M059J (cell line): ENCODE measurements at regions not wholly inside any gene's neighbourhood (a gene's known extent, or its start where the extent isn't known, plus 50 kb on each side); places are given as distances from the start of the nearest gene placed in this dataset.
A peak's percentile ranks its signal among the peaks of the same experiment; 100 is the strongest.
"Not testable (repeated sequence)": the region's sequence is repeated elsewhere in the genome, so short reads cannot be mapped to it uniquely, and the experiment has no call there.

ENCODE experiments used
- DNase-seq: peaks from one replicate; pipeline ENCODE4 v3.0.0-alpha.2; 2012; ENCODE audit warnings: low read depth

DNA sequence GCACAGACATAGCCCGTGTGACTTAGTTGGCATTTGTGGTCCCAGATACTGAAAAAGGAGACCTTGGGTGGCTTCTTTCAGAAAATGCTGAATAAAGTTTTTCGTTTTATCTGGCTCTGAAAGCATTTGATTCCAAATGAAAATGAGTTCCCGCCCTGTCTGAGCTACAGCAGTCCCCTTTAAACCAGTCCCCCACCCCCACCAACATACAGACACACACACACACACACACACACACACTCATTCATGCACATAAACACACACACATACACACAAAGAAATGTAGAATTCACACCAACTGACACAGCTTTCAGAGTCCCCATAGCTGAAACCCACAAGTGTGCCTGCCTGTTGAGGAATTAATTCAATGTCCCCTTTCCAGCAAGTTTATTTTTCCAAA lies 97.0 kb upstream of the SMARCA2 start:
- DNase-seq = no peak

DNA sequence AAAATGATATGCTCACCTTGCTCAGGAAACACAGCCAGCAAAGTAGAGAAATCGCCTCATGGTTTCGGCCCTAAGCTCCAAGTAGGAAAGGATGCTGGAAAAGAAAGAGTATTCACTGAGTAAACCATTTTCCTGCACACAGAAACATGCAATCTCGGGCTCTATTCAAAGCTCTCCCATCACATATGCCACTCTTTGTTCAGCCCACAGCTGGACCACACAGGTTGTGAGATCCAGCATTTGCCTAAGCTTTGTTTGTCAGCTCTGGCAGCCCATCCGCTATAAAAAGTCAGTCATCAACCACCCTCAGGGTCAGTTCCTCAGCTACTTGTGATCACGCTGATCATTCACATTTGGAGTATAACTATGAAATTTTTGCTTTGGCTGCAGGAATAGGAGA lies 96.5 kb upstream of the SMARCA2 start:
- DNase-seq = no peak

DNA sequence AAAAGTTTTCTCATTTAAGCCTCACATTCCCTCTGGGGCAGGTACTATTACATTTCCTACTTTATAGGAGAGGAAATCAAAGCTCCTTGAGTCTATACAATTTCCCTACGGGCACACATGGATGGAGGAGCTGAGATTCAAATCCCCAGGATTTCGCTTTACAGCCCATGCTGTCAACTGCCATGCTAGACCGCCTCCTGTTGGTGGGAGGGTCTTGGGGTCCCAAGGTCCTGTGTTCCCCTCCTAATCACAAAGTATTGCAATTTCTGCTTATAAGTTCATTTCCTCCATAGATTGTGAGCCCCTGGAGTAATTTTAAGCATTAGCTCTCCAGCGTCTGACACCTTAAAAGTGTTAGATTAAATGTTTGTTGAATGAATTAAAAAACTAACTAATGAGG lies 95.9 kb upstream of the SMARCA2 start:
- no peak for DNase-seq

DNA sequence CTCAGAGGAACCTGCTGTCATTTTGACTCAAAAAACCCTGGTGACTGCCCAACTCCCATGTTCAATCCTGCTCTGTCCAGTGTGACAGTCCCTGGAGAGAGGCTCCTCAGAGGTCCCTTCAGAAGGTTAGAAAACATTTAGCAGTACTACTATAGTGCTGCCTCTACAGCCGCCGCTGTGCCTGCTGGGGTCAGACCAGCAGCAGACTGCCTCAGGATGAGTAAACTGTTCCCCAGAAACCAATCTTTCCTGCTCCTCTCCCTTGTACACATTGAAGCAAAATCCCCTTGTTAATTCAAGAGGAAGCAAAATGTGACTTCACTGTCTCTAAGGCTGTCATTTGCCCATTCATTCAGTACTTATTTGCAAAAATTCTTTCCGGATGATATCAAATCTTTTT lies 94.8 kb upstream of the SMARCA2 start:
- no peak for DNase-seq

DNA sequence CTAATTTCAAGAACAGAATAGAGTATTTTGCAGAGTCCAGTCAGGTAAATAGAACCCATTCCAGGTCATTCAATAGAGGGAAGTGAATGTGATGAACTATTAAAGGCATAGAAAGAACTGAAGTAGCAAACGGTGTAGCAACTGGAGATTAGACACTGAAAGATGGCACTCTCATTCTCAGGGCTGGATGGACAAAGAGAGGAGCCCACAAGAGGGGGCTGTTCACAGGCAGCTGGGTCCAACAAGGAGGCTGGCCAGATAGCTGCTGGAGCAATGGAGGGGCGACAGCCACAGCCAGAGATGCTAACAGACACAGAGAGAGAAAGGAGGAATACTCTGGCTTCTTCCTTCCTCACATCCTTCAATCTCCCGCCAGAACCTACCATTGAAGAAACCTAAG lies 93.1 kb upstream of the SMARCA2 start:
- no peak for DNase-seq

DNA sequence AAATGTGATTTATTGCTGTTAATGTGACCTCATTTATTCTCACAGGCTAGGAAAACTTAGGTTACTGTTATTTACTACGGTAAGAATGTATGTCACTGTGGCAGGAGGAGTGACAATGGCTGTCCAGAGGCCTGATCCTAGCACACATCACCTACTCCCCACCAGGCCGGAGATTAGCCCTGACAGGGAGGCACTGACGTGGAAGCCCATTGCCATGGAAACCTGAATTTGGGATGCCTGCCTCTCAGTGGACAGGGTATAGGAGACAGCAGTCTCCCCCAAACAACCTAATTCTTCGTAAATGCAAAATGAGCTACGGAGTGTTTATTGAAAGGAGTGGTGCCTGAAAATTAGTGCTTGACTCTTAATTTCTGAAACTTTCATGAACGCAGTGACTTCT lies 87.6 kb upstream of the SMARCA2 start:
- no peak for DNase-seq

DNA sequence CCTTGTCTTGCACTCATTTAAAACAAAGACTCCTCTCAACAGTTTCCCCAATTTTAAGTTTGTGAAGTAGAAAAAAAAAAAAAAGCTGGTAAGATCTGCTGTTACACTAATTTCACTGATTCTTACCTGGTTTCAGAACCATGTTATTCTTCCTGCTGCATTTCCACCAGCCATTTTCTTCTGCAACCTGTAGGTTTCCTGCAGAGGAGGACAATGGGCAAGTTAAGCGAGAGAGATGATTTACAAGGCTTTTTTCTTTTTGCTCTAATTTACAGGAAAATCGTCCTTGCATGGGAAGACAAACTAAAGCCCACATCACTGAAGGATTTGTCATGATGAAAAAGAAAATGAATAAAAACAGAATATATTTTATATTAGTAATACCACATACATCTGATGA lies 86.0 kb upstream of the SMARCA2 start:
- no peak for DNase-seq

DNA sequence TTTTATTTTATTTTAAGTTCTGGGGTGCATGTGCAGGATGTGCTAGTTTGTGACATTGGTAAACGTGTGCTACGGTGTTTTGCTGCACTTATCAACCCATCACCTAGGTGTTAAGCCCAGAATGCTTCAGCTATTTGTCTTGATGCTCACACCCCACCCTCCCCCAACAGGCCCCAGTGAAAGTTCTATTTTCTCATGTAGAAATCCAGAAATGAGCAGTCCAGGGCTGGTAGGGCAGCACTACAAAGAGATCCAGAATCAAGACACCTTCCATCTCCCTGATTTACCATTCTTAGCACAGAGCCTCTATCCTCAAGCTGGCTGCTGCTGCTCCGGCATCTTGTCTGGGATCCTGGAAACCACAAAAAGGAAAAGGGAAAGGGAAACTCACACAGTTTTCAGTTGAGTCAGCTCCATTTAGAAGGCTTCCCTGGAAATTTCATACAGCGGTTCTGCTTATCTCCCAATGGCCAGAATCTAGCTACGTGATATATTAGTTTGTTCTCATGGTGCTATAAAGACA lies 85.4 kb upstream of the SMARCA2 start:
- no peak for DNase-seq

DNA sequence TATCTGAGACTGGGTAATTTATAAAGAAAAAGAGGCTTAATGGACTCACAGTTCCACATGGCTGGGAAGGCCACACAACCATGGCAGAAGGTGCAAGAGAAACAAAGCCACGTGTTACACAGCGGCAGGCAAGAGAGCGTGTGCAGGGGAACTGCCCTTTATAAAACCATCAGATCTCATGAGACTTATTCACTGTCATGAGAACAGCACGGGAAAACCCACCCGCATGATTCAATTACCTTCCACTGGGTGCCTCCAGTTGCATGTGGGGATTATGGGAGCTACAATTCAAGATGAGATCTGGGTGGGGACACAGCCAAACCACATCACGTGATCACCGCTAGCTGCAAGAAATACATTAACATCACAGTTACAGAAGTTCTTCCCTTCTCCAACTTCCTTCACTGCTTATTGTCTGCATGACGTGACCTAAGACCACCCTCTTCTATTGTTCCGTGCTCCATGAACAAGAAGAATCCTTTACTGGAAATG lies 84.9 kb upstream of the SMARCA2 start:
- not testable (repeated sequence) for DNase-seq

DNA sequence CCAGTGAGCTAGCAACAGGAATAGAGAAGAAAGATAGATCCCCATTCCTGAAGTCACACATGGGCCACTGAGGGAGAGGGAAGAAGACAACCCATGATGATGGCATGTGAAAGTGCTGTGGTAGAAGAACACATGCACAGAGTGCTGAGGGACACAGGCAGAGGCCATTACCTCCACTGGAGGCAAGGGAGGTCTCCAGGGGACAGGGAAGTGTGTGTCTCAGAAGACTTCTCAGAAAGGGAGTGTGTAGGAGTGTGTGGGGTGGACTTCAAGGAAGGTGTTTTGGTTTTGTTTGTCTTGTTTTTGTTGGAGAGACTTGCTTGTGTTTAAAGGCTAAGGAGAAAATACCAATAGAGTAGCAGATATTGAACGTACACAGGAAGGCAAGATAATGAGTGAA lies 77.0 kb upstream of the SMARCA2 start:
- no peak for DNase-seq

DNA sequence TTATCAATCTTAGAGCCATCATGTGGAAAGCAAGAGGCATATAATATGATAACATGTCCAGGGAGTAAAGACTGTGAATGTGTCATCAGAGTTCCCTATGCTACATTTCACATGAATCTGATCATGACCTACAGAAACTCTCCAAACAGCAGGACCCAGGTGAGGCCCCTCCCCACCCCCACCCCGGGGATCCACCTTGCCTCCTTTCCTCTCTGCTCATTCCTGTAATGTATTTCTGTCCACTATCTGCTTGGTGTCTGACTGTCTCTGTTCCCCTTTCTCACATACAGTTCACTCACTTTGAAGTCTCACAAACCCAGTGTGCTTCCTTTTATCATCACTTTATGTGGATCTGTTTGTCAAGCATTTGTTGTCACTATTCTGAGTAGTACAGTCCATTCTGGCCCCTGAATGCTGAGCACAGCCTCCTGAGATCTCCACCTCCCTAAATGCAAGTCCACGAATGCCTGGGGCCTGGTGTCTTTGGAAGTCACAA lies 76.4 kb upstream of the SMARCA2 start:
- no peak for DNase-seq

DNA sequence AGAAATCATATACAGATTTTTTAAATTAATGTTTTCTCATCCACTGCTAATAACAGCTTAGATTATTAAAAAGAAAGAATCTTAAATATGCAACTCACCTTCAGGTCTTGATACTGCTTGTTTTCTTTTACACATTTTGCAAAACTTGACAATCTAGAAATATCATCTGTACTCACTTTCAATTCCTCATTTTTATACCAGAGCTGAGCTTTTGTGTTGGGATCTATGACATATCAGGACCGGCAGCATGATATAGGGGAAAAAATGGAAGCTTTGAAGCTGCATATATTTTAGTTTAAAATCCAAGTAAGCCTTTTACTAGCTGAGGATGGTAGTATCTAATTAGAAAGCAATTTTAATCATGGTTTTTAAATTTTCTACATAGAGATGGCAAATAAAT lies 75.7 kb upstream of the SMARCA2 start:
- DNase-seq = no peak

DNA sequence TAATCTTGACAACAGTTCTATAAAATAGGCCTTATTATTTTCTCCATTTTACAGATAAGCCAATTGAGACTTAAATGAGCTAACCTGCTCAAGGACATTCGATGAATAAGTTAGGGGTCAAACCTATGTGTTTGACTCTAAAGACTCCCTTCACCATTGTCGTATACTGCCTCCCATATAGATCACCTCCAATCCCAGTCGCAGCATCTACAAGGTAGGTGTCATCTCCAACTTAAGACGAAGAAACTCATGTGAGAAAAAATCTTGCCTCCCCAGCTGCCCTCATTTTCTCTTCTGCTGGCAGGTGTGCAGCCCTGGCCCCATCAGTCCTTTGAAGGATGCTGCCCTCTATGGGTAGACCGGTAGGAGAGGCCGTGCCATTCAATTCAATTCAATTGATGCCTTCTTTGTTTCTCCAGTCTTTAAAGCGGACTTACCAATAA lies 75.2 kb upstream of the SMARCA2 start:
- DNase-seq = peak; percentile 24

DNA sequence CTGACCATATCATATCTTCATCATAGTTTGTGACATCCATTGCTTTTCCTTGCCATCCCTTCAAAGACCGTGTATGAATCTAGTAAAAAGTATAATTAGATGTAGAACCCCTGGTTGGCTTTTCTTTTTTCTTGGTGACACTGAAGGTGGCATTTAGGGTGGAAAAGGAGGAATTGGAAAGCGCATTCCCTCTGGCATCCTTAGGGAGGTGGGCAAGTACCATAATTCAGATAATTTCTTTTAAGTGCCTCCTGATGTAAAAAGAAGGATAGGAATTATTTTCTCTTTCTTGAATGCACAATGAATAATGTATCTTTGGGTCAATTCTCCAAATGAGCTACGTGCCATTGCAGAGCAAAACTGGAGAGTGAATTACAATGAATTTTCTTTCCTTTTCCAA lies 73.2 kb upstream of the SMARCA2 start:
- DNase-seq = no peak

DNA sequence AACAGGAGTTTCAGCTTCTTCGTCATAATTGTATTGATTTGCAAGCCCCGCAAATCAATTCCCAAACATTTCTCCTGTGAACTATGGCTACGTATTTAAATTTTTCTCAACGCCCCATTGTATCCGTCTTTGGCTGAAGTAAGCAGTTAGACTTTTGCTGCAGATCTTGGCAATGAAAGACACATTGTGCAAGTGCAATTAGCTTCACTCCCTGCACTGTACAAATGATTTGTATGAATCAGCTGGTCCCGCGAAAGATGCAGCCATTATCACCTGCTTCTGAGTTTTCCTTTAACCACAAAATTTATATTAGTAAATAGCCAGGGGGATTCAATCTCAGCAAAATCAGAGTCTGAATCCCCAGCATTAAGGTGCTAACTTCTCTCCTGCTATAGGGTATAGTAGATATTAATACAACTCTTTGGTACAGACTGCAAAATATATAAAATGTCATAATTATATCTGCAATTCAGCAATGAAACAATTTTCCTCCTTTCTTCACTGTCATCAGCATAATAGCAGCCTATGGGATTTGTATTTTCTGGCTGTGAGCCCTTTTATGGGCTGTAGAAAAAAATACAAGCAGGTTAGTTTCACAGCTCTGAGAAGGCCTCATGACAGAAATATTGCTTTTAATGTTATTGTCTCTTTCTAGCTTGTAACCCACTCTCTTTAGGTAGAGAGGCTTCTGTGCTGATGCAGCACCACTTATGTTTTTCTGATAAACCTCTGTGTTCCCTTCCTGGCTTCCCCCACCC lies 68.4 kb upstream of the SMARCA2 start:
- no peak for DNase-seq

DNA sequence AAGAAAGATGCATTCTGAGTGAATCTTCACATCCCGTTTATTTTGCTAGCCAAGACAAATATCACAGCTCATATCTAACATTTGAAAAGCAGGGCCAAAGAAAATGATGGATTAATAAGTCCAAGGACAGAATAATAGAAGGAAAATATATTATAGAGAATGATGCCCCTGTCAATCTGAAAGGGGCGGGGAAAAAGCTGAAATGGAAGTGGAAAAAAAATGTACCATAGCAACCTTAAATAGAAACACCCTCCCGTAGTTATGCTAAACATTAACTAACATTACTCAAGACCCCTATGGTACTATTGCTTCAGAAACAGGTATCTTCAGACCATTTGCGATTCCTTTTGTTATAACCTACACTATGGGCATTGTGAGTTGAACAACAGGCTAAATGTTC lies 67.7 kb upstream of the SMARCA2 start:
- DNase-seq = no peak

DNA sequence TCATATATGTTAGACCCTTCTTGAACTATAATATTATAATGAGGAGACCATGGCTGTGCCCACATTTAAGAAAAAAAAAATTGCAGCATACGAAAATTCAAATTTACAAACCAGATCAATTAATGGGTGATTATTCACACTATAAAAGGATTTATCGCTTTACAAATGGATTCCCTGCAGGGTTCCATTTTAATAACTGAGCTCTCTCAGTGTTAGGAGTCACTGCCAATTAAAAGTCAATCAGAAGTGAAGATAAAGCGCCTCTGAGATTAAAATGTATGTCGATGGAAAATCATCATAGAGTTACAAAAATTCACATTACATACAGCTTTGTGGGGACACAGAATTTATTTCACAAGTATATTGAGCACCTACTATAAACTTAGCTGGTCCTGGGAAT lies 66.6 kb upstream of the SMARCA2 start:
- no peak for DNase-seq

DNA sequence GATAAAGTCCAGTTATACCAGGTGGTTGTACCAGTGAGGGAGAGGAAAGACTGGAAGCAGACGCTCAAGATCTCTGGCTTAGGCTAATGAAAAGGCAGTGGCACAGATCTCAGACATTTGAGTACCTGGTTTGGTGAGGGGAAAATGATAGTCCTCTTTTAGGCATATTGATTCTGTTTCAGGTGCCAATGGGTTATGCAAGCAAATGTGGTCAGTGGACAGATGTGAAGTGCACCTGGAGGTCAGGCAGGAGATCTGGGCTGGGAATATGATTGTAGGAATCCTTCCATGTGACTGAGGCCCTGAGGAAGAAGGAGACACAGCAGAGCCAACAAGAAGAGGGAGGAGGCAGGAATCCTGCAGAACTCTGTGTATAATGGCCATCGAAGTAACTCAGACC lies 63.7 kb upstream of the SMARCA2 start:
- no peak for DNase-seq

DNA sequence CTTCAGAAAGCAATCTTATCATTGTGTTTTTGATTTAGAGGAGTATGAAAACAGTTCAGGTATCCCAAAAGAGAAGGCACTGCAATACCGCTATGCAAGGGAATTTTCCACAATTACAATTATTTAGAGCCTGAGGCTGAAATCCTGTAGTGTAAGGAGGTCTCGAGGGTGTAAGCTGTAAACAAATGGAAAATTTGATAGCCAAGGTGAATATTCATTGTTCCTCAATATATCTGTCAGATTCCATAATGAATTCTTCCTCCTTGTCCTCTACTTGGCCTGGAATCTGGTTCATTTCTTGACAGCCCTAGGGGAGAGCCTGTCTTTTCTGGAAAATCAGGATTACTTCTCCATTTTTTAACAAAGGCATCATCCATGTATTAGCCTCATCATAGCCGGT lies 63.1 kb upstream of the SMARCA2 start:
- DNase-seq = no peak

DNA sequence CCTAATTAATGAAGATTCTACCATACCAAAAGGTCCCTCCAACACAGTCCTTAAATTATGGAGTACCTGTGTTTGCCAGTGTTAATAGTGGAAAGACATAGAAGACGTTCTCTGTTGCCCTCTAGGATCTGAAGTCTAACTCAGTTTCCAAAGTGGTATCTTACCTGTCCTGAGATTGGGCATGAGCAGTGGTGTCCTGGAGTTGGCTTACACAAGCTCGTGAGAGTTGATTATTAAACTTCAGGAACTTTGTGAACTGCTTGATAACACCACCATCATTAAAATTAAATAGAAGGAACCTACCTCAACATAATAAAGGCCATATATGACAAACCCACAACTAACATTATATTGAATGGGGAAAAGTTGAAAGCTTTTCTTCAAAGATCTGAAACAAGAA lies 60.9 kb upstream of the SMARCA2 start:
- no peak for DNase-seq

DNA sequence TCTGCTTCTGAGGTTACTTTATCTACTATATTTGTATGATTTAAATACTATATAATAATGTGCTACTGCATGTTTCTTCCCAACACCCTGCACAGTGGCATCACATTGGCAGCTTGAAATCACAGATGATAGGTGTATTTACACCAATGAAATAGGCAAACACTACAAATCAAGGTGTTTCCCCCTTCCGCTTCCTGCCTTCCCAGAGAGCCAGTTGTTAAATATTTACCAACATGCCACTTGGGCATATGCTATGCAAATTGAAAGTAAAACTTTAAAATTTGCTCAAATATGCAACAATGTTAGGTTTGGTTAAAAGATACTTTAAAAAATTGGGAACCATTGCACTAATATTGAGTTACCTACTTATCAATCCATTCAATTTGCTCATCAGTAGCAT lies 58.2 kb upstream of the SMARCA2 start:
- no peak for DNase-seq

DNA sequence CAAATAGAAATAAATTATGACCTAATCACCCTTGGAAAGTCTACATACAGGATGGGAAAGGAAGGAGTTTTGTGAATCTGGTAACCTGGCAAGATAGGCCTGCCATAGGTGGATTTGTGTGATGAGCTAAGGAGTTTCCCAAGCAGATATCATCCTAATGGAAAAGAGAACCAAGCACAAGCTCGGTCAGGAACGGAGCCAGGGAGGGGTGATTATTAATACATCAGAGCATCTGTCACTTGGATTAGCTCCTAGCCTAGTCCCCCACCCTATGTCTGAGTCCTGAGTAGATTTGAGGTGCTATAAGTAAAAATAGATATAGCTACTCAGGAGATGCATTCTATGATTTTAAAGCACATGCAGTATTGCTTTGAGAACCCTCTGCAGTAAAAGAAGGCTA lies 57.3 kb upstream of the SMARCA2 start:
- no peak for DNase-seq

DNA sequence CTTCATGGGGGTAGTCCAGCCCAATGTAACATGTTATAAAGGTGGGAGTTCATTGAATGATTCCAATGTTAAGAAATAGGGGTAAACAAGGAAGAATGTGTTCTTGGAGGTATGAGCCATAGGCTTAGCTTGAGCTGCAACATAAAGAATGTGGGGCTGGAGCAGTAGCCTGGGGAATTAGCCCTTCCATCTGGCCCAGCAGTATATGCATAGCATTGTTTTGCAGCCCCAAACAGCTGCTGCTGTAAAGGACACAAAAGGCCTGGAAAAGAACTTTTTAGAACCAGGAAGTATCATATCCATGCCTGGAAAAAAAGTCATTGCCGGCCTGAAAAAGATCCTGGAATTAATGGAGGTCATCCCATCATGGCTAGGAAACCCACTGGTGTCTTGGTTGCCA lies 55.8 kb upstream of the SMARCA2 start:
- DNase-seq = no peak
